ENCODE measurements at regions not wholly inside any gene's neighbourhood (a gene's known extent, or its start where the extent isn't known, plus 50 kb on each side); places are given as distances from the start of the nearest gene placed in this dataset.

DNA sequence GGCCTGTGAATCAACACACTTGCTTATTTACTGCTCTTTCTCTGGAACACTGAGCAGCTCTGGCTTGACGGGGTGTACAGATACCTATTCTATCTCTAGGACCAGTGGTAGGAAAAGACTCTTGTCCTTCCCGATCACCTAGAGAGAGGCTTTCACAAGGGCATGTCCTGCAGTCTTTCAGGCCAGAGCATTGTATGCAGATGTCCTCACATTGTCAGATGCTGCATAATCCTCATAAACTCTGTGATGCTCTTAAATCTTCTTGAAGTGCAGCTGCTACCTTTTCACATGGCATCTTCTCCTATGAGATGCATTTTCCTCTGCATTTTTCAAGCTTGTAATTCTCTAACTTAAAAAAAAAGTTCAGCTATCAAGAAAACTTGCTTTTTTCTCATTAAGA lies 369.4 kb downstream of the OLFM4 start:
- TF ChIP-seq POLR2A (IDR thresholded peaks at IDR 0.05) = no peak
- TF ChIP-seq, protein P1, sequence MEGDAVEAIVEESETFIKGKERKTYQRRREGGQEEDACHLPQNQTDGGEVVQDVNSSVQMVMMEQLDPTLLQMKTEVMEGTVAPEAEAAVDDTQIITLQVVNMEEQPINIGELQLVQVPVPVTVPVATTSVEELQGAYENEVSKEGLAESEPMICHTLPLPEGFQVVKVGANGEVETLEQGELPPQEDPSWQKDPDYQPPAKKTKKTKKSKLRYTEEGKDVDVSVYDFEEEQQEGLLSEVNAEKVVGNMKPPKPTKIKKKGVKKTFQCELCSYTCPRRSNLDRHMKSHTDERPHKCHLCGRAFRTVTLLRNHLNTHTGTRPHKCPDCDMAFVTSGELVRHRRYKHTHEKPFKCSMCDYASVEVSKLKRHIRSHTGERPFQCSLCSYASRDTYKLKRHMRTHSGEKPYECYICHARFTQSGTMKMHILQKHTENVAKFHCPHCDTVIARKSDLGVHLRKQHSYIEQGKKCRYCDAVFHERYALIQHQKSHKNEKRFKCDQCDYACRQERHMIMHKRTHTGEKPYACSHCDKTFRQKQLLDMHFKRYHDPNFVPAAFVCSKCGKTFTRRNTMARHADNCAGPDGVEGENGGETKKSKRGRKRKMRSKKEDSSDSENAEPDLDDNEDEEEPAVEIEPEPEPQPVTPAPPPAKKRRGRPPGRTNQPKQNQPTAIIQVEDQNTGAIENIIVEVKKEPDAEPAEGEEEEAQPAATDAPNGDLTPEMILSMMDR (IDR thresholded peaks at IDR 0.05) = no peak
